ENCODE measurements at regions not wholly inside any gene's neighbourhood (a gene's known extent, or its start where the extent isn't known, plus 50 kb on each side); places are given as distances from the start of the nearest gene placed in this dataset.
A peak's percentile ranks its signal among the peaks of the same experiment; 100 is the strongest.

GRCh38 chr13:109857325-109857724 is 70.9 kb upstream of the IRS2 start:
- DNase-seq (ENCODE audit: low spot score), result no peak

DNA sequence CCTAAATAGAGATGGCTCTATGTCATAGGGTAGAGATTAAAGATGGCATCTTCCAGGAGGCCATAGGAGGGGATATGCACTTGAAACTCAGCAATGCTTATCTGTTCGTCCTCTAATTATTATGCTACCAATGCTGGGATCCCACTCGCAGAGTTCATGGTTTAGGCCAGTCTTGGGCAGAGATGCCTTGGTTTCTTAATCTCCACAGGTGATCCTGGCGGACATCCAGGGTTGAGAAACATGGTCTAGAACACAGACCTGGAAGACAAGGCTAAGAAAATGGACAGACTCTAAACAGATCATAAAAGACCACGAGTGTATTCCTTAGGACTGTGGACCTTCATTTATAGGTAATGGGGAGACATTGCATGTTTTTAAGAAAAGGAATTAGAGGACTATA is 70.0 kb upstream of the IRS2 start:
- DNase-seq (ENCODE audit: low spot score), result no peak

GRCh38 chr13:109853153-109853552 is 66.8 kb upstream of the IRS2 start:
- DNase-seq (ENCODE audit: low spot score), result no peak

GRCh38 chr13:109846185-109846584 is 59.8 kb upstream of the IRS2 start:
- no peak for DNase-seq (ENCODE audit: low spot score)

GRCh38 chr13:109844396-109844795 is 58.0 kb upstream of the IRS2 start:
- peak; percentile 23 for DNase-seq (ENCODE audit: low spot score)

DNA sequence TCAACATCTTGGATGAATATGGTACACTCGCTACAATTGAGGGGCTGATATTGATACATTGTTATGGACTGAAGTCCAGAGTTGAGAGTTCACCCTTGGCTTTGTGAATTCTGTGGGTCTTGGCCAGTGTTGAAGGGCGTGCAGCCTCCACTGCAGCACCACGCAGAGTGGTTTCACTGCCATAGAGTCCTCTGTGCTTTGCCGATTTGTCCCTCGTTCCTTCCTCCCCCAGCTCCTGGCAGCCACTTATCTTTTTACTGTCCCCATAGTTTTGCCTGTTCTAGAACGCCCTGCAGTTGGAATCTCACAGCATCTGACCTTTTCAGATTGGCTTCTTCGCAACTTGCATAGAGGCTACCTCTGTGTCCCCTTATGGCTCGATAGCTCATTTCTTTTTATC is 57.3 kb upstream of the IRS2 start:
- DNase-seq (ENCODE audit: low spot score), result no peak

- DNase-seq (ENCODE audit: low spot score), result no peak
Measured at GRCh38 chr13:109842212-109842920, 56.0 kb upstream of the IRS2 start.

DNA sequence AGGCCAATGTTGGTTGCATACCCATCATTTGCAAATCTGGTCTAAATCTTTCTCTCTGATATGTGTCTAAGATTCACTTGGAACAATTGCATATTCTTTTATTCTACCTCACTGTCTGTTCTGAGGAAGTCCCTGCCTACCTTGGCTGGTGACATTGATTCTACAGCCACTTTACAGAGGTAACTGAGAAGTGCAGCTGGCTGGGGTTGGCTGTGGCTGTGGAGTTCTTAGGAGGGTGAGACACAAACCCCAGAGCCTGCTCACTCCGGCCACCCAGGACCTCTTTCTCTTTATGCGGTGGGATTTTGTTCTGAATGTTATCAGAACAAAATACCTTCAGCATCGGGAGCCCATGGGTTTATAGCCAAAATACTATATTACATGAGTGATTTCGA is 54.5 kb upstream of the IRS2 start:
- no peak for DNase-seq (ENCODE audit: low spot score)

DNA sequence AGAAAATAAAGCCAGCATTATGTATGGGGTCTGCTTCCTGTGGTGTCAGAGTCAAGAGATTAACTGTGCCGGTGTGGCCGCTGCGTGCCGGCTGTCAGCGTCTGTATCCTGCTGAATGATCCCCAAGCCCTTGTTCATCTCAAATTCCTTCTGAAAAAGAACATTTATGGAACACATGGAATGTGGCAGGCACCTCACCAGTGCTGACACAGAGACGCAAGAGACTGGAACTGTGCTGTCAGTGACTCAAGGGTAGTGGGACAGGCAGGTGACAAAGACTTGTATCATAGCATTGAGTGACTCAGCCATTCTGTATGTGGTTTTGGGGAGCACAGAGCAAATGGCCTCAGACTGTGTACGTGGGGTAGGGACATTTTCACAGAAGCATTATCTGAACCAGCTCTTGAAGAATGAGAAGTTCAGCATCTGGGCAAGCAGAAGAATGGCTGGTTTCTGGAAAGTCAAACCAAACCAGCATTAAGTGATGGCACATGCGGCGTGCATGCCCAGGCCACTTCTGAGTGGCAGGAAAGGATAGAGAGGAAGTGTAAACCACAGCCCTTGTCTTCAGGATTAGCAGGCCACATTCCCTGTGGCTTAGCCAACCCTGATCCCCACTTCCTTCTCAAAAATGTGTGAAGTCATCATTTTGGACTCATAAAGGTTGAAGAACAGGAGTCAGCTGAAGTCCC is 54.0 kb upstream of the IRS2 start:
- DNase-seq (ENCODE audit: low spot score), result peak; percentile 95

- peak; percentile 92 for DNase-seq (ENCODE audit: low spot score)
Measured at GRCh38 chr13:109836629-109837607, 50.5 kb upstream of the IRS2 start.
